Right lobe of liver (tissue), 4 donors: ENCODE measurements at regions not wholly inside any gene's neighbourhood (a gene's known extent, or its start where the extent isn't known, plus 50 kb on each side); places are given as distances from the start of the nearest gene placed in this dataset.
"Not testable (repeated sequence)": the region's sequence is repeated elsewhere in the genome, so short reads cannot be mapped to it uniquely, and the experiment has no call there.

ENCODE experiments used
- POLR2A ChIP-seq: fragments of 450-650 bp; IDR thresholded peaks from one replicate; pipeline ENCODE4 v1.6.1; 2017; ENCODE audit warnings: antibody characterized with exemption, mild to moderate bottlenecking
- TF ChIP-seq, protein P1 (sequence below), 4 donors: fragments of 200-600 bp in 3 of 4; fragments of 450-650 bp in 1 of 4; IDR thresholded peaks; one replicate each; pipeline versions ENCODE4 v1.5.1 to v1.8.0; 2016 to 2022; ENCODE audit warnings: antibody characterized with exemption in 4 of 4, mild to moderate bottlenecking in 2 of 4
- donor health status: DM: no; HTN: no; CAD: no.
- donor health status: DM: no; HTN: no; CAD: no.
- donor health status: DM: no; HTN: yes; CAD: no.

DNA sequence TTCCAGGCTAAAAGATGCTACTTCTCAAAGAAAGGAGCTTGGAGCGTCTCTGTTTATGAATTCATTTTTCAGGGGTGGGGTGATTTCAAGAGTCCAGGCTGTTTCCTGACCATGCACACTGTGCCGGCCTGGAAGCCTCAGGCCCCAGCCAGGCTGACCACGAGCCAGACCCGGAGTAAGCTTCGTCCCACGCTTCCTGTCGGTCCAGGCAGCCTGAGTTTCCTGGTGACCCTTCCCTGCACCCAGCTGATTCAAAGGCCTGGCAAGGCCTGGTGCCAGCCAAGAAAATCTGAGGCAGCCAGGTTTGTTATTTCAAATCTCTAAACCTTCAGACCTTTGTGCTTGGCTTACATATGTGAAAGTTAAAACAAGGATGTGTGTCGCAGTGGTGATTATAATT is 62.1 kb upstream of the SMURF2 start:
- TF ChIP-seq POLR2A: not testable (repeated sequence)
- TF ChIP-seq, protein P1, sequence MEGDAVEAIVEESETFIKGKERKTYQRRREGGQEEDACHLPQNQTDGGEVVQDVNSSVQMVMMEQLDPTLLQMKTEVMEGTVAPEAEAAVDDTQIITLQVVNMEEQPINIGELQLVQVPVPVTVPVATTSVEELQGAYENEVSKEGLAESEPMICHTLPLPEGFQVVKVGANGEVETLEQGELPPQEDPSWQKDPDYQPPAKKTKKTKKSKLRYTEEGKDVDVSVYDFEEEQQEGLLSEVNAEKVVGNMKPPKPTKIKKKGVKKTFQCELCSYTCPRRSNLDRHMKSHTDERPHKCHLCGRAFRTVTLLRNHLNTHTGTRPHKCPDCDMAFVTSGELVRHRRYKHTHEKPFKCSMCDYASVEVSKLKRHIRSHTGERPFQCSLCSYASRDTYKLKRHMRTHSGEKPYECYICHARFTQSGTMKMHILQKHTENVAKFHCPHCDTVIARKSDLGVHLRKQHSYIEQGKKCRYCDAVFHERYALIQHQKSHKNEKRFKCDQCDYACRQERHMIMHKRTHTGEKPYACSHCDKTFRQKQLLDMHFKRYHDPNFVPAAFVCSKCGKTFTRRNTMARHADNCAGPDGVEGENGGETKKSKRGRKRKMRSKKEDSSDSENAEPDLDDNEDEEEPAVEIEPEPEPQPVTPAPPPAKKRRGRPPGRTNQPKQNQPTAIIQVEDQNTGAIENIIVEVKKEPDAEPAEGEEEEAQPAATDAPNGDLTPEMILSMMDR (IDR thresholded peaks at IDR 0.05): not testable (repeated sequence)
